Heart right ventricle (tissue), 16 donors: ENCODE measurements at regions not wholly inside any gene's neighbourhood (a gene's known extent, or its start where the extent isn't known, plus 50 kb on each side); places are given as distances from the start of the nearest gene placed in this dataset.

Experiments used
- ATAC-seq, 8 donors: fragments of 200-7000 bp; cut with Tn5 transposase; one replicate each; pipeline ENCODE4 v1.9.1; 2020; ENCODE audit warnings: mild to moderate bottlenecking in 8 of 8, moderate library complexity in 8 of 8, moderate number of reproducible peaks in 1 of 8
- DNase-seq, 2 donors: peaks; one replicate each; pipeline ENCODE4 v3.0.0-alpha.2; 2020
- H3K27ac ChIP-seq, 10 donors: fragments of 200-600 bp; sonication (generic) in 2 of 10; one replicate each; pipeline versions ENCODE4 v1.5.0 to v1.8.0; 2020 to 2022; ENCODE audit warnings: mild to moderate bottlenecking in 3 of 10
- H3K27me3 ChIP-seq, 7 donors: fragments of 200-600 bp; one replicate each; pipeline ENCODE4 v1.8.0; 2021 to 2022; ENCODE audit warnings: mild to moderate bottlenecking in 2 of 7
- H3K36me3 ChIP-seq, 9 donors: fragments of 200-600 bp; sonication (generic) in 1 of 9; one replicate each; pipeline versions ENCODE4 v1.5.0 to v1.8.0; 2020 to 2022; ENCODE audit warnings: mild to moderate bottlenecking in 2 of 9
- H3K4me1 ChIP-seq, 9 donors: fragments of 200-600 bp; sonication (generic) in 1 of 9; one replicate each; pipeline versions ENCODE4 v1.5.0 to v1.8.0; 2020 to 2022; ENCODE audit warnings: mild to moderate bottlenecking in 4 of 9
- H3K4me3 ChIP-seq, 10 donors: fragments of 200-600 bp; sonication (generic) in 2 of 10; one replicate each; pipeline versions ENCODE4 v1.5.0 to v1.8.0; 2020 to 2022; ENCODE audit warnings: mild to moderate bottlenecking in 7 of 10, moderate library complexity in 2 of 10
- H3K9me3 ChIP-seq, 11 donors: fragments of 200-600 bp in 10 of 11; sonication (generic) in 2 of 11; one replicate each; pipeline versions ENCODE4 v1.5.0 to v1.8.0; 2013 to 2022; ENCODE audit warnings: mild to moderate bottlenecking in 2 of 11, control low read depth in 1 of 11, moderate library complexity in 1 of 11
- CTCF ChIP-seq, 9 donors: fragments of 200-600 bp; sonication (generic) in 2 of 9; IDR thresholded peaks; one replicate each; pipeline versions ENCODE4 v1.5.0 to v1.8.0; 2021 to 2022; ENCODE audit warnings: antibody characterized with exemption in 9 of 9, mild to moderate bottlenecking in 5 of 9, moderate library complexity in 1 of 9
- WGBS, 2 donors: extraction: QIAGEN DNeasy Blood & Tissue Kit; methylation state at CpG; one replicate each; pipeline ENCODE4 v1.1.7; 2013; ENCODE audit warnings: inconsistent platforms in 1 of 2; 5-methylcytosine and 5-hydroxymethylcytosine counted together
- intact Hi-C, 10 donors: fragments of 100-400 bp; cut with DNase I; formaldehyde crosslinking; loops; one replicate each; pipeline versions ENCODE4 v1.11.1 to v1.14.2; 2022
- donor health status: Arrhythmogenic right ventricular cardiomyopathy.
- donor health status: ischemic (EF 13 %, LVEDD 7.1; RV severe dilation, severe dysfunction).
- donor health status: healthy with polysubstance abuse.
- donor health status: DM: no; HTN: yes; CAD: no.
- donor health status: DM: no; HTN: no; CAD: no.
- donor health status: ischemic (EF 25% LVEDD 6.9; RV normal size, moderate dysfunction).
- donor health status: ischemic (EF 25% LVEDD 5.7; RV mildly dilated, moderate dysfunction).
- donor health status: healthy.
- donor health status: DM: yes; HTN: yes; CAD: no.
- donor health status: Ischemic cardiomyopathy.
- donor health status: ischemic (EF 35%, LVEDD 5.7; RV mildly dilated, moderate dysfunction).
- donor health status: nonischemic (EF 11% LVEDD 7.7; RV severe dilation, severe dysfunction).
- donor health status: DM: yes; HTN: yes; CAD: no.
- donor health status: PGD.
- donor health status: ischemic (EF 29% LVEDD 5.4; RV normal size, mild dysfunction).
- donor health status: nonischemic (EF 23%, LVEDD 6.1; RV moderate dilation, normal function).

- intact Hi-C loops, result no loop called here
- WGBS, 2 donors, result 79 to 82% methylated on average over 2 of the region's 2 CpGs
- DNase-seq (no peak), ATAC-seq (no peak)
- TF ChIP-seq CTCF (IDR thresholded peaks at IDR 0.05), result no peak
- no peak overlapping the region for H3K27ac ChIP-seq
- H3K4me1 ChIP-seq, result no peaks in the 10 kb centered on the region
- H3K27me3 ChIP-seq, result no peaks in the 10 kb centered on the region
- no peak overlapping the region for H3K4me3 ChIP-seq
- peaks cover 0 to 32% (median 2%) of the 10 kb centered on the region in 11 donors for H3K9me3 ChIP-seq
- H3K36me3 ChIP-seq, result no peaks in the 10 kb centered on the region
These were observed 63.0 kb upstream of the HS3ST4 start for GRCh38 chr16:25628766-25629165.

GRCh38 chr16:25627641-25628040 is 64.1 kb upstream of the HS3ST4 start:
- Histone ChIP-seq H3K9me3 (peaks cover 0 to 32% (median 2%) of the 10 kb centered on the region in 11 donors), H3K27me3 (no peaks in the 10 kb centered on the region), H3K4me3 (no peak overlapping the region), H3K36me3 (no peaks in the 10 kb centered on the region), H3K4me1 (no peaks in the 10 kb centered on the region), H3K27ac (no peak overlapping the region)
- 35 to 52% methylated on average over 3 of the region's 3 CpGs for WGBS, 2 donors
- no peak for TF ChIP-seq CTCF (IDR thresholded peaks at IDR 0.05)
- DNase-seq (no peak), ATAC-seq (no peak)
- intact Hi-C loops, result no loop called here

- intact Hi-C loops, result no loop called here
- no peaks in the 10 kb centered on the region for H3K36me3 ChIP-seq
- no peak for ATAC-seq
- H3K27me3 ChIP-seq, result no peaks in the 10 kb centered on the region
- no peak for DNase-seq
- WGBS, 2 donors, result 78 to 84% methylated on average over 2 of the region's 2 CpGs
- H3K9me3 ChIP-seq, result peaks cover 0 to 24% (median 0%) of the 10 kb centered on the region in 11 donors
- TF ChIP-seq CTCF (IDR thresholded peaks at IDR 0.05), result no peak
- H3K27ac ChIP-seq, result no peak overlapping the region
- H3K4me3 ChIP-seq, result no peak overlapping the region
- no peaks in the 10 kb centered on the region for H3K4me1 ChIP-seq
These were observed 65.6 kb upstream of the HS3ST4 start for GRCh38 chr16:25626172-25626571.

GRCh38 chr16:25625620-25626019 is 66.1 kb upstream of the HS3ST4 start:
- ATAC-seq (no peak), DNase-seq (no peak)
- Histone ChIP-seq H3K27ac (no peak overlapping the region), H3K36me3 (no peaks in the 10 kb centered on the region), H3K4me3 (no peak overlapping the region), H3K4me1 (no peaks in the 10 kb centered on the region), H3K27me3 (no peaks in the 10 kb centered on the region), H3K9me3 (peaks cover 0 to 24% (median 0%) of the 10 kb centered on the region in 11 donors)
- TF ChIP-seq CTCF (IDR thresholded peaks at IDR 0.05), result no peak
- WGBS, 2 donors, result 67 to 81% methylated on average over 2 of the region's 2 CpGs
- intact Hi-C loops, result no loop called here
